Mesothelial cell of epicardium (in vitro differentiated cells): ENCODE measurements at regions not wholly inside any gene's neighbourhood (a gene's known extent, or its start where the extent isn't known, plus 50 kb on each side); places are given as distances from the start of the nearest gene placed in this dataset.

ENCODE experiments used
- DNase-seq, 2 experiments: peaks; one replicate each; pipeline ENCODE4 v3.0.0; 2021; ENCODE audit warnings: low spot score in 2 of 2; ENCODE audit not compliant: unreplicated experiment in 2 of 2
- H3K27ac Mint-ChIP-seq: 2 replicates; pipeline ENCODE4 v1.8.0; 2021; ENCODE audit warnings: mixed read lengths
- H3K27me3 Mint-ChIP-seq: 2 replicates; pipeline ENCODE4 v1.8.0; 2021; ENCODE audit warnings: low read depth, mixed read lengths
- H3K36me3 Mint-ChIP-seq: 2 replicates; pipeline ENCODE4 v1.8.0; 2021; ENCODE audit warnings: mixed read lengths
- H3K4me1 Mint-ChIP-seq: 2 replicates; pipeline ENCODE4 v1.8.0; 2021; ENCODE audit warnings: mixed read lengths
- H3K4me3 Mint-ChIP-seq: 2 replicates; pipeline ENCODE4 v1.8.0; 2021; ENCODE audit warnings: mild to moderate bottlenecking, moderate library complexity, mixed read lengths
- H3K9me3 Mint-ChIP-seq: 2 replicates; pipeline ENCODE4 v1.8.0; 2021; ENCODE audit warnings: mixed read lengths
- TF ChIP-seq, protein P1 (sequence below): fragments of 200-600 bp; sonication (generic); IDR thresholded peaks from one replicate; pipeline ENCODE4 v1.5.0; 2021; ENCODE audit warnings: antibody characterized with exemption; ENCODE audit not compliant: unreplicated experiment

DNA sequence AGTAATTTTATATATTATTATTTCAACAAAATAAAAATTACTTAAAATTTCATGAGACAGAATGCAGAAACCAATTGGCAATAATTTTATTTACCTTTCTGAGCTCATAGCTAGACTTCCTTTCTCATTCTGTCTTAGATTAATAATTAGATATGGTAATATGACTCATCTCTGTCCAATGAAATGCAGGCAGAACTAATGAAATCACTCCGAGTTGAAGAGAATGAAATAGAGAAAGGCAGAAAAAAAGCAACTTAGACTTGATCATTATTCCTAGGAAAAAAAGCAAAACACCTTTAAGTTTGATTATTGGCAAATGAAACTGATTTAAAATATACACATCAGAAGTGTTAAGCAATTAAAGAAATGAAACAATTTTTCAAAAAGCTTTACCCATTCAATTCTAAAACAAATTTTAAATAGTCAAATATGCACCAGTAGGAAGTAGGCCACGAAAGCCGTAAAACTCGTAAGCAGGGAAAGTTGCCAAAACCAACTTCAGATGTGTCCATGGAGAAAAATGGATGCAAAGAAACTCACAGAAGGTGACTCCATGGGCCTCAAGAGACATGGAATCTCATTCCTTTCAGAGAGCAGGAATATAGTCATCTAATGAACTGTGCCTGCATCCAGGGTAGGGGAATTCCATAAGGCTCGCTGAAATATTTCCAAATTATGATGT is 293.8 kb upstream of the RGS17 start:
- TF ChIP-seq, protein P1, sequence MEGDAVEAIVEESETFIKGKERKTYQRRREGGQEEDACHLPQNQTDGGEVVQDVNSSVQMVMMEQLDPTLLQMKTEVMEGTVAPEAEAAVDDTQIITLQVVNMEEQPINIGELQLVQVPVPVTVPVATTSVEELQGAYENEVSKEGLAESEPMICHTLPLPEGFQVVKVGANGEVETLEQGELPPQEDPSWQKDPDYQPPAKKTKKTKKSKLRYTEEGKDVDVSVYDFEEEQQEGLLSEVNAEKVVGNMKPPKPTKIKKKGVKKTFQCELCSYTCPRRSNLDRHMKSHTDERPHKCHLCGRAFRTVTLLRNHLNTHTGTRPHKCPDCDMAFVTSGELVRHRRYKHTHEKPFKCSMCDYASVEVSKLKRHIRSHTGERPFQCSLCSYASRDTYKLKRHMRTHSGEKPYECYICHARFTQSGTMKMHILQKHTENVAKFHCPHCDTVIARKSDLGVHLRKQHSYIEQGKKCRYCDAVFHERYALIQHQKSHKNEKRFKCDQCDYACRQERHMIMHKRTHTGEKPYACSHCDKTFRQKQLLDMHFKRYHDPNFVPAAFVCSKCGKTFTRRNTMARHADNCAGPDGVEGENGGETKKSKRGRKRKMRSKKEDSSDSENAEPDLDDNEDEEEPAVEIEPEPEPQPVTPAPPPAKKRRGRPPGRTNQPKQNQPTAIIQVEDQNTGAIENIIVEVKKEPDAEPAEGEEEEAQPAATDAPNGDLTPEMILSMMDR = no peak
- Mint-ChIP-seq H3K4me1 (no peaks in the 10 kb centered on the region), H3K9me3 (peaks cover 6% of the 10 kb centered on the region), H3K36me3 (no peaks in the 10 kb centered on the region), H3K27ac (no peak overlapping the region), H3K27me3 (no peaks in the 10 kb centered on the region), H3K4me3 (no peak overlapping the region)
- DNase-seq = no peak

DNA sequence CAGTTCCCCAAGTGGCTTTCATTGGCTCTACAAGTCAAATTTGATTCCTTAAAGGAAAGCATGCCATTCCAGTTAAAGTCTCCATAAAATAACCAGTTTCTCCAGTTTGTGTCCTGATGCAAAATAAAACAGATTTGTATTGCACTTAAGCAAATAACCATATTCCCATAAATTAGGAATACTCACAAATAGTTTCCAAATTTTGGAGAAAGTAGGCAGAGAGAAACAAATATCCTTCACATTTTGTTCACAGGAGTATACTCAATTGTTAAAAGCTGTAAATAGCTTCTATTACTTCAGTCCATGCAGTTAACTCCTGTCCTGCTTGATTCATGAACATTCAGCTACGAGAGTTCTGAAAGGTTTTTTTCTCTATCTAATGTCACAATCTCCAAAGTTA is 281.4 kb upstream of the RGS17 start:
- H3K9me3 Mint-ChIP-seq = peaks cover 33% of the 10 kb centered on the region

GRCh38 chr6:153411070-153411648 is 280.1 kb upstream of the RGS17 start:
- Mint-ChIP-seq H3K36me3 (no peaks in the 10 kb centered on the region), H3K4me1 (peaks cover under 1% of the 10 kb centered on the region), H3K27me3 (no peaks in the 10 kb centered on the region), H3K27ac (no peak overlapping the region), H3K4me3 (no peak overlapping the region), H3K9me3 (peaks cover 33% of the 10 kb centered on the region)
- TF ChIP-seq, protein P1 = no peak
- no peak for DNase-seq

More for the DNA sequence above, 281.4 kb upstream of the RGS17 start:
- no peaks in the 10 kb centered on the region for H3K4me1 Mint-ChIP-seq
- no peak overlapping the region for H3K4me3 Mint-ChIP-seq
- no peak for DNase-seq
- H3K27me3 Mint-ChIP-seq = no peaks in the 10 kb centered on the region
- TF ChIP-seq, protein P1 = no peak
- no peaks in the 10 kb centered on the region for H3K36me3 Mint-ChIP-seq
- no peak overlapping the region for H3K27ac Mint-ChIP-seq

GRCh38 chr6:153405931-153406330 is 274.8 kb upstream of the RGS17 start:
- TF ChIP-seq, protein P1 = no peak
- H3K9me3 Mint-ChIP-seq = peaks cover 13% of the 10 kb centered on the region
- DNase-seq = no peak
- no peaks in the 10 kb centered on the region for H3K36me3 Mint-ChIP-seq
- peaks cover 10% of the 10 kb centered on the region for H3K4me1 Mint-ChIP-seq
- no peak overlapping the region for H3K27ac Mint-ChIP-seq
- no peaks in the 10 kb centered on the region for H3K27me3 Mint-ChIP-seq
- H3K4me3 Mint-ChIP-seq = no peak overlapping the region

GRCh38 chr6:153401751-153402150 is 270.7 kb upstream of the RGS17 start:
- no peak overlapping the region for H3K27ac Mint-ChIP-seq
- no peaks in the 10 kb centered on the region for H3K27me3 Mint-ChIP-seq
- H3K4me3 Mint-ChIP-seq = no peak overlapping the region
- TF ChIP-seq, protein P1 = no peak
- peaks cover 10% of the 10 kb centered on the region for H3K4me1 Mint-ChIP-seq
- H3K9me3 Mint-ChIP-seq = peaks cover 9% of the 10 kb centered on the region
- no peaks in the 10 kb centered on the region for H3K36me3 Mint-ChIP-seq
- no peak for DNase-seq
